HG02885 (cell line): ENCODE measurements at regions not wholly inside any gene's neighbourhood (a gene's known extent, or its start where the extent isn't known, plus 50 kb on each side); places are given as distances from the start of the nearest gene placed in this dataset.

Experiments used
- ATAC-seq: cut with Tn5 transposase; IDR thresholded peaks from one replicate; pipeline ENCODE4 v1.9.1; 2021; ENCODE audit warnings: mild to moderate bottlenecking; ENCODE audit not compliant: unreplicated experiment, poor library complexity

DNA sequence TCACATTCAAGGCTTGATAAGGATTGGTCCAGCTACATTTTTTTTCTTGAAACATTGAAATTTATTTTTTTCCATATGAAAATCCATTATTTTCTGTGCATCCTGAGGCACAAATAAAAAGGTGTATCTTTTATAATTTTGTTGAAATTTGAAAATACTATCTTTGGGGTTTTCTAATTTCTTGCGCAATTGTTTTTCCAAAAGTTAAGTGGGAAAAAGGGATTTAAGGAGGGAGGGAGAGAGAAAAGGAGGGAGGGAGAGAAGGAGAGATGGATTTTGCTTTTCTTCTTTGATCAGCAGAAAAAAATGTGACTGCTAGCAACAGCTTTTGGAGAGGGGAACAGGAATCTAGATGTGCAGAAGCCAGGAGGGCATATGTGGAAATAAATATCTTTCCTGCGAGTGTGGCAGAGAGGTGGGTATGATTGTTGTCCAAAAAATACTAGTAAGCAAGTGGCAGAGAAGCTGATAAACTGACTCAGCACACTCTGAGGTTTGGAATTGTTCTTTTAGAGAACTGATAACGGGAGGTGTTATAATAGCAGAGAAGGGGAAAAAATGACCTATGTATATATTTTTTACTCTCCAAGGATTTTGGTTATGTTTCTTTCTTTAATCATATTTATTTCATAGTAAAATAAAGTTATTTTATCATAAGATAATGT, 61.2 kb upstream of the EDNRB start:
- no peak for ATAC-seq

DNA sequence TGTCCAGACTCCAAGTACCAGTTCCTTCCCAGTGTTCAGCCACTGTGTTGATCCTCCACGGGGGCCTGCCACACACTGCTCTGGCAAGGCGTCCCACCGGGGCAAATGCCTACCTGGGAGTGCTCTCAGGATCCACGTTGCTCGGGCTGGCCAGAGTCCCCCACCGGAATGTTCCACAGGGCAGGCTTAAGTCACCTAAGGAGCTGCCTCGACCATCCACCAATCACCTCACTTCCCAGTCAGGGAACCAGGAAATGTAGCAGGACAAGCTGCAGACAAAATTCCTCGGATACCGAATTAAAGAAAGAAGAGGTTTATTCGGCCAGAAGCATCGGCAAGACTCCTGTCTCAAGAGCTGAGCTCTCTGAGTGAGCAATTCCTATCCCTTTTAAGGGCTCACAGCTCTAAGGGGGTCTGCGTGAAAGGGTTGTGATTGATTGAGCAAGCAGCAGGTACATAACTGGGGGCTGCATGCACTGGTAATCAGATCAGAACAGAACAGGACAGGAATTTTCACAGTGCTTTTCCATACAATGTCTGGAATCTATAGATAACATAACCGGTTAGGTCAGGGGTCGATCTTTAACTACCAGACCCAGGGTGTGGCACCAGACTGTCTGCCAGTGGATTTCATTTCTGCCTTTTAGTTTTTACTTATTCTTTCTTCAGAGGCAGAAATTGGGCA, 56.9 kb upstream of the EDNRB start:
- no peak for ATAC-seq

GRCh38 chr13:77969299-77969698, 50.7 kb upstream of the EDNRB start:
- no peak for ATAC-seq
